ENCODE measurements at regions not wholly inside any gene's neighbourhood (a gene's known extent, or its start where the extent isn't known, plus 50 kb on each side); places are given as distances from the start of the nearest gene placed in this dataset.

GRCh38 chr9:16153221-16153620, 600.4 kb downstream of the CCDC171 start:
- H3K27ac Mint-ChIP-seq (ENCODE audit: low read depth, unreplicated experiment) = no peak overlapping the region

GRCh38 chr9:16153741-16154140, 600.9 kb downstream of the CCDC171 start:
- TF ChIP-seq CTCF (IDR thresholded peaks at IDR 0.05; ENCODE audit: unreplicated experiment) = no peak
- H3K4me1 Mint-ChIP-seq (ENCODE audit: insufficient read depth, unreplicated experiment) = peaks cover 4% of the 10 kb centered on the region
- no peak overlapping the region for H3K27ac Mint-ChIP-seq (ENCODE audit: low read depth, unreplicated experiment)
- ChIA-PET POLR2A (interaction anchor here (0.7 kb wide), 1 partner anchor 108 kb away, joined by 3 read pairs; no protein-coding TSS in a partner anchor), CTCF (interaction anchor here (1.3 kb wide), 1 partner anchor 11 kb away, joined by 3 read pairs; no protein-coding TSS in a partner anchor)
- intact Hi-C loops (cut with micrococcal nuclease) = no loop called here
- no peaks in the 10 kb centered on the region for H3K27me3 Mint-ChIP-seq (ENCODE audit: insufficient read depth, unreplicated experiment)
- no peaks in the 10 kb centered on the region for H3K9me3 Mint-ChIP-seq (ENCODE audit: unreplicated experiment)
- no peaks in the 10 kb centered on the region for H3K36me3 Mint-ChIP-seq (ENCODE audit: insufficient read depth, unreplicated experiment)
- BruUV-seq (replicated peaks) = no TSS peak
- no peak for DNase-seq (ENCODE audit: unreplicated experiment)
- no peak overlapping the region for H3K4me3 Mint-ChIP-seq (ENCODE audit: unreplicated experiment)

More at GRCh38 chr9:16153221-16153620, 600.4 kb downstream of the CCDC171 start:
- ChIA-PET CTCF (interaction anchor here (0.8 kb wide), 1 partner anchor 21 kb away, joined by 3 read pairs; no protein-coding TSS in a partner anchor), POLR2A (no interaction called here)
- no peaks in the 10 kb centered on the region for H3K27me3 Mint-ChIP-seq (ENCODE audit: insufficient read depth, unreplicated experiment)
- no peak for TF ChIP-seq CTCF (IDR thresholded peaks at IDR 0.05; ENCODE audit: unreplicated experiment)
- peaks cover 4% of the 10 kb centered on the region for H3K4me1 Mint-ChIP-seq (ENCODE audit: insufficient read depth, unreplicated experiment)
- no TSS peak for BruUV-seq (replicated peaks)
- intact Hi-C loops (cut with micrococcal nuclease) = no loop called here
- H3K9me3 Mint-ChIP-seq (ENCODE audit: unreplicated experiment) = no peaks in the 10 kb centered on the region
- no peak for DNase-seq (ENCODE audit: unreplicated experiment)
- no peaks in the 10 kb centered on the region for H3K36me3 Mint-ChIP-seq (ENCODE audit: insufficient read depth, unreplicated experiment)
- no peak overlapping the region for H3K4me3 Mint-ChIP-seq (ENCODE audit: unreplicated experiment)

GRCh38 chr9:16154521-16155078, 601.8 kb downstream of the CCDC171 start:
- Mint-ChIP-seq H3K36me3 (ENCODE audit: insufficient read depth, unreplicated experiment) (no peaks in the 10 kb centered on the region), H3K4me3 (ENCODE audit: unreplicated experiment) (no peak overlapping the region), H3K27ac (ENCODE audit: low read depth, unreplicated experiment) (no peak overlapping the region), H3K4me1 (ENCODE audit: insufficient read depth, unreplicated experiment) (peaks cover 4% of the 10 kb centered on the region), H3K9me3 (ENCODE audit: unreplicated experiment) (no peaks in the 10 kb centered on the region), H3K27me3 (ENCODE audit: insufficient read depth, unreplicated experiment) (no peaks in the 10 kb centered on the region)
- ChIA-PET POLR2A (interaction anchor here (0.7 kb wide), 1 partner anchor 109 kb away, joined by 3 read pairs; no protein-coding TSS in a partner anchor), CTCF (interaction anchor here (0.7 to 1.3 kb wide), 2 partner anchors 10 to 355 kb away, joined by 3 read pairs; no protein-coding TSS in a partner anchor)
- DNase-seq (ENCODE audit: unreplicated experiment) = no peak
- BruUV-seq (replicated peaks) = no TSS peak
- no peak for TF ChIP-seq CTCF (IDR thresholded peaks at IDR 0.05; ENCODE audit: unreplicated experiment)
- intact Hi-C loops (cut with micrococcal nuclease) = no loop called here

GRCh38 chr9:16155878-16156277, 603.0 kb downstream of the CCDC171 start:
- intact Hi-C loops (cut with micrococcal nuclease) = no loop called here
- no peaks in the 10 kb centered on the region for H3K36me3 Mint-ChIP-seq (ENCODE audit: insufficient read depth, unreplicated experiment)
- H3K4me3 Mint-ChIP-seq (ENCODE audit: unreplicated experiment) = no peak overlapping the region
- H3K9me3 Mint-ChIP-seq (ENCODE audit: unreplicated experiment) = no peaks in the 10 kb centered on the region
- ChIA-PET CTCF (interaction anchor here (1.2 kb wide), 1 partner anchor 22 kb away, joined by 3 read pairs; no protein-coding TSS in a partner anchor), POLR2A (no interaction called here)
- no peaks in the 10 kb centered on the region for H3K27me3 Mint-ChIP-seq (ENCODE audit: insufficient read depth, unreplicated experiment)
- DNase-seq (ENCODE audit: unreplicated experiment) = no peak
- H3K4me1 Mint-ChIP-seq (ENCODE audit: insufficient read depth, unreplicated experiment) = no peaks in the 10 kb centered on the region
- no TSS peak for BruUV-seq (replicated peaks)
- H3K27ac Mint-ChIP-seq (ENCODE audit: low read depth, unreplicated experiment) = no peak overlapping the region
- TF ChIP-seq CTCF (IDR thresholded peaks at IDR 0.05; ENCODE audit: unreplicated experiment) = no peak
